ENCODE measurements at regions not wholly inside any gene's neighbourhood (a gene's known extent, or its start where the extent isn't known, plus 50 kb on each side); places are given as distances from the start of the nearest gene placed in this dataset.

- no peak for TF ChIP-seq CTCF (conservative IDR thresholded peaks at IDR 0.05; ENCODE audit: low read depth in 2 of 2)
- TF ChIP-seq EZH2 (IDR thresholded peaks at IDR 0.05; ENCODE audit: low read depth, unreplicated experiment): no peak
- TF ChIP-seq STAT1 (IDR thresholded peaks at IDR 0.05; ENCODE audit: unreplicated experiment): no peak
- no peak for TF ChIP-seq CREB1 (CRISPR knock-in tag; IDR thresholded peaks at IDR 0.05; ENCODE audit: low read depth)
- TF ChIP-seq REST (IDR thresholded peaks at IDR 0.05; ENCODE audit: unreplicated experiment): no peak
- TF ChIP-seq POLR2AphosphoS5 (IDR thresholded peaks at IDR 0.05; ENCODE audit: low read depth): no peak
- TF ChIP-seq NANOG (IDR thresholded peaks at IDR 0.05; ENCODE audit: borderline replicate concordance): no peak
- no peak for TF ChIP-seq JUNB (IDR thresholded peaks at IDR 0.05; ENCODE audit: unreplicated experiment)
- TF ChIP-seq EZH2phosphoT487 (IDR thresholded peaks at IDR 0.05; ENCODE audit: unreplicated experiment): no peak
- TF ChIP-seq ZNF114 (CRISPR knock-in tag; IDR thresholded peaks at IDR 0.05): no peak
- no peak for TF ChIP-seq ZNF331 (CRISPR knock-in tag; IDR thresholded peaks at IDR 0.05; ENCODE audit: low read depth)
- TF ChIP-seq ETS1 (IDR thresholded peaks at IDR 0.05): no peak
Observed at GRCh38 chr20:11110535-11110934, 436.7 kb upstream of the JAG1 start.

Data from GM23338 (cell line).